Stimulated activated CD4-positive, alpha-beta T cell treated with anti-CD3 and anti-CD28 coated beads, TNF-alpha, amount 100 ng/mL, for 1 hour (primary cell): ENCODE measurements at regions not wholly inside any gene's neighbourhood (a gene's known extent, or its start where the extent isn't known, plus 50 kb on each side); places are given as distances from the start of the nearest gene placed in this dataset.

Source experiments
- DNase-seq, 3 donors: peaks; one replicate each; pipeline ENCODE4 v3.0.0-alpha.2; 2020; ENCODE audit warnings: low read depth in 3 of 3, low spot score in 1 of 3

GRCh38 chr13:40185414-40185813 lies 481.0 kb downstream of the FOXO1 start:
- no peak for DNase-seq

DNA sequence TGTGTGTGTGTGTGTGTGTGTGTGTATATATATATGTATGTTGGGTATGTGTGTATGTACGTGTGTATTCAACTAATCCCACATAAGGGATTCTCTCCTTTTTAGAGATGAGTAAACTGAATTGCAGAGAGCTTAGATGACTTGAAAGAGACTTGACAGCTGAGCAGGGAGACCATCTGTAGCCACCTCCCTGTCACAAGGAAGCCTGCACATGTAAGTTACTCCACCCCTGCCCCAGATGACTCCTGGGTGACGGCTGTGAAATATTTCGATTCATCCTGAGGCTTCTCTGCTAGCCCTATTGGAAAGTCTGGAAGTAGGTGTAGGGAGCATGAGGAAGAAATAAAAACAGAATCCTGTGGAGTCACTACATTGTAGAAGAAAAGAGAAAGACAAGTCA lies 480.4 kb downstream of the FOXO1 start:
- DNase-seq: no peak

- DNase-seq: no peak
These were observed 479.7 kb downstream of the FOXO1 start for GRCh38 chr13:40186626-40187323.

GRCh38 chr13:40187324-40187795 lies 479.1 kb downstream of the FOXO1 start:
- peak in 2 of 3 donors; percentile 54 to 61 for DNase-seq

DNA sequence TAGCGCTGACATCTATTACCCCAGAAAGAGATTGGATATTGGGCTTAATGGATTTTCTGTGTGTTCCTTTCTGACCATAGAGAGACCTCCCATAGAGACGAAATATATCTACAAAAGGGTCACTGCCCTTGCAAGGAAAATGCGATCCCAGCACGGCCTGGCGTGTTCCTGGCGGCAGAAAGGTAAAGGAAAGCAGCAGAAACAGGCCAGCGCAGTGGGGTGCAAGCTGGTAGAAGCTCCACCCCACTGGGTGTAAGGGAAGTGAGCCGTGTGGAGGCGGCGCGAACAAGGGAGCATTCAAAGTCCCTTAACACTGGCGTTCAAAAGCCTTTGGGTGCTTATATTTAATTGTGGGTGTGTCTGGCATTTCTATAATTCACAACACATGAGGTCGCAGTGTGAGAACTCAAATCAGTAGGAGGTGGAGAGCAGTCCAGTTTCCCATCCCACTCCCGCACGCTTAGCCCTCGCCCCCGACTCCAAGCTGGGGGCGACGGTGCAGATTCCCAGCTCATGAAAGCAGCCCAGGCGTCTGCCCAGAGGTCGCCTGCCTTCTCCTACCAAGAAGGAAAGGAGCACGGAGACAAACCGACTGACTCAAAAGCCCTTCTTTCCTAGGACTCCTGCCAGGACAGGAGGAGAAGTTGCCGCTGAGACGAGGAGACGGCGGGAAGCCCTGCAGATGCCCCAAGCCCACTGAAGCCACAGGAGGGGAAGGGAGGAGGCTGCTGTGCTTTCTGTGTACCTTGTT lies 478.4 kb downstream of the FOXO1 start:
- DNase-seq: no peak

- no peak for DNase-seq
These were observed 477.0 kb downstream of the FOXO1 start for GRCh38 chr13:40189426-40189825.

DNA sequence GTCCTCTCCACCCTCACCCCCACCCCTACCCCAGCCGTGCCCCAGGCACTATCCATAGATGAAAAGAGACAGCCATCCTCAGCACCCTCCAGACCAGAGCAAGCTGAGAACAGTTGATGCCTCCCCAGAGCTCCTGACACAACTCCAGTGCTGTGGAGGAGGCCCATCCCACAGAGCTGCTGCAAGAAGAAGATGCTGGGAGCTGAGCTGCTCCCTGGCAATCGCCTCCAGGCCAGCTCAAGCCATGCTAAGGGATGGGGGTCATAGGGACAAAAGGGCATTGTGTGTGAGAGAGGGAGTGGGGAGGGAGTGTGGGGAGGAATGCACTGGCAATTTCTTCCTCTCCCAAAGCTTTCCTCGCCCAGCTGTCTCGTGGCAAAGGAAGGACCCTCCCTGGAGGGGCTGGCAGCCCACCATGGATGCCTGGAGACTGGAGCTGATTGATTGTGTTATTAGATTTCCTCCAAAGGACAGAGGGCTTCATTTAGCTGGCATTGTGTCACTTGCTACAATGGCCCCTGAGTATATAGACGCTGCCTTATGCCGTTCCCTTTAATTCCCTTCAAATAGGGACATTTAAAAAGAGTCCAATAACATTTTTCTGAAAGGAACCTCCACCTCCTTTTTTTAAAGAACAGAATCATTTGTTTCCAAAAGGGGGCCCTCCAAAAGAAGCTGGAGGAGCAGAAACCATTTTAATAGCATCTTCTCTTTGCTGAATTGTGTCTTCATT lies 476.4 kb downstream of the FOXO1 start:
- DNase-seq: no peak

DNA sequence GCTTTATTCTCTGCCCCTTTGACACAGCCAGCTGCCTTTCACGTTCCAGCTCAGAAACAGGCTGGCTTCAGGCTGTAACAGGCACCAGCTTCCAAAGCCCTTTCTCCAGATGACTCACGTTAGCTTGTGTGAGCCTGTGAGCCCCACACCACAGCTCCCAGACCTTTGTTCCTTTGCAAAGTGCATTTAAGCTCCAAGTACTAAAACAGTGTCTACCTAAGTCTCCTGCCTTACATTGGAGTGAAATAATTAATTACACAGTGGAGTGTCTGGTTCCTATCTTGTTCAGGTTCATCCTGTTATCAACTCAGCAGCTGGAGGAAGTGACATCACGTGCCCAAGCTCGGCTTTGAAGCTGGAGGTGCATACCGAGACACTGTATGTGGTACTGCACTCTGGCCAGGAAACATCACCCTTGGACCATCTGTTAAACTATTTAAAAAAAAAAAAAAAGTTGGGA lies 475.8 kb downstream of the FOXO1 start:
- no peak for DNase-seq

- DNase-seq: no peak
These were observed 475.1 kb downstream of the FOXO1 start for GRCh38 chr13:40191186-40191980.

DNA sequence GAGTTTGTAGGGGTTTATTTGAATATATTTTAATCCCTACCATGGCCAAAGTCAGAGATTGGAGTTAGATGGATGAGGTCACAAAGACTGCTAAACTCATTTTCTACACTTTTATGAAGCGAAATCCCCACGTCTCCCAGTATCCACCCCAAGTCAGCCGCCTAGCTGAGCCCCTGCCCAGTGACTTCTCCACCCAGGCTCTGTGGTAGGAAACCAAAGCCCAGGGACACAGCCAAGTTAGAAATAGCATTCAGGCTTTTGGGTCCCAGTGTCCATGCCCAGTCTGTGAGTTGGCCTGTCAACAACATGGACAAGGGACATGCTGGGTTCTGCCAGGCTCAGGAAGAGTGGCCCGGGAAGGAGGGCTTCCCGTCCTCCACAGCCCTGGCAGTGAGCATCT lies 474.0 kb downstream of the FOXO1 start:
- no peak for DNase-seq

- no peak for DNase-seq
These were observed 473.6 kb downstream of the FOXO1 start for GRCh38 chr13:40192858-40193257.

DNA sequence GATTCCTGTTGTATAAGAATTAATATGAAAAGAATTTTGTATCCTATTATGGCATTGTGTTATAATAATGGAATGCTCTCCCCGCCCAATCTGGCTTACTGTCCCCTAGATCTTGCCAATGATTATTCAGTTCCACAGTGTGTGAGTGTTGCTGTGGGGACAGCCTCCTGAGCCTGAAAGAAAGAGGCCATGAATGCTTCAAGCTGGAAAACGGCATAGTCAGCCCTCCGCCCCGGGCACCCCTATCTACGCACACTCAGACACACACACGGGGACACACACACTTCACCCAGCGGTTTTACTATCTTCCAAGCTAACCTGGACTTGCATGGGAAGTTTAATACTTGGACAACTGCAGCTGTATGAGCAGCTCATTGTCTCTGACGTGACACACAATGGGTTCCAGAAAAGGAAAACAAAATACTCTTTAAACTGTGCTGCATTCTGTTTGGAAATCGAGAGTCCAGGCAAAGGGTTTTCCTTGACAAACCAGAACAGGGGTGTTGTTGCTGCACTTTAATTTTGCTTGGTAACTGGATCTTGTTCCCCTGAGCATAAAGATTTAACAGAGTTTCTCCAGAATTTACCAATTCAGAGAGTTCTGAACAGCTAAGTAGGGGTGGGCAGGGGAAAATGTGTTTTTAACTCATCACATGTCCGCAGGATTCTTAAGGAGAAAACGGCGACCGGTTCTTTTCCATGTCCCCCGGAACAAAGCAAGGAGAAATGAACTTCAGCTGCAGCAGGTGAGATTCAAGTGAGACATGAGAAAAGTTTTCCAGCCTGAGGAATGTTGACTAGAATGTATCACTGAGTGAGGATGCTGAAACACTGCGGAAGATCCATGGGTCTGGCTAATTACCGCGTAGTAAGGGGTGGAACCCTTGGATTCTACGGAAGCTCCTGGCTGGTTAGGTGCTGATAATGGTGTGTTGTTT lies 472.9 kb downstream of the FOXO1 start:
- DNase-seq: no peak

DNA sequence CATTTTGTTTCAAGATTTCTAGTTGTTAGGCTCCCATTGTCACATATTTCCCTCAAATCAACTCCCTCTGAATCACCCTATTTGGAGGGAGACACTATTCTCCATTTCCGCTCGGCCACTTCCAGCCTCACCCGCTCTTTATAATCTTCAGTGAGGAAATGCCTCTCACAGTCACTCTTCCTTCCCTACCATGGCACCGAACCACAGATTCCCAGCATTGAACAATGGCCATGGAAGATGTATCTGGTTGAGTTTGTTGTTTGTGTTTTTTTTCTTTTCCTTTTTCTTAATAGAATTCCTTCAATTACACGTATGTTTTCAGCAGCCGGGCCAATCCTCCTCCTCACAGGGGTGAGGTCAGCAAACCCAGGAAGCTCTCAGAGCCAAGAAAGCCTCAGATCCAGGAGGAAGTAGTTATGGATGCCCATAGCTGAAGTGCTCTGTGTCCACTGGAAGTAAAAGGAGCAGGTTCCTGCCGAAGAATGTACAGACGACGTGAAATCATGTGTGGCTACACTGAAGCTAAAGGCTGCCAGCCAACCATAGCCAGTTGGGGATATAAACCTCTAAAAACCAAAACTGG lies 472.1 kb downstream of the FOXO1 start:
- DNase-seq: no peak

- DNase-seq: no peak
These were observed 469.4 kb downstream of the FOXO1 start for GRCh38 chr13:40197049-40197448.

DNA sequence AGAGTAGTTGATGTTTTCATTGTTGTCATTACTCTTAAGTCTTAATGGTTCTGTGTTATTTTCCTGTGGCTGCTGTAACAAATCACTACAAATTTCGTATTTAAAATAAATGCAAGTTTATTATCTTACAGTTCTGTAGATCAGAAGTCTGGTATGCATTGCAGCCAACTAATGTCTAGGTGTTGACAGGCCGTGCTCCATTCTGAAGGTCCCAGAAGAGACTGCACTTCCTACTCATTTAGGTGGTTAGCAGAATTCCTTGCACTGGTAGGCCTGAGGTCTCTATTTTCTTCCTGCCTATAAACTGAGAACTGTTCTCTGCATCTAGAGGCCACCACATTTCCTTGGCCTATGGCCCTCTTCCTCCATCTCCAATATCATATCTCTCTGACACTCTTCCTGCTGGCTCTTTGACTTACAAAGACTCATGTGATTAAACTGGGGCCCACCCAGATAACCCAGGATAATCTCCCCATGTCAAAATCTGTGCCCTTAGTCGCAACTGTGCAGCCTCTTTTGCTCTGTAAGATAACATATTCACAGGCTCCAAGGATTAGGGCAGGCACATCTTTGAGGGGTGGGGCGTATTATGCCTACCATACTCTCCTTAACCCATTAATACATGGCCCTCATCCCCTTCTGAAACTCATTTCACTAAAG lies 468.4 kb downstream of the FOXO1 start:
- DNase-seq: no peak

DNA sequence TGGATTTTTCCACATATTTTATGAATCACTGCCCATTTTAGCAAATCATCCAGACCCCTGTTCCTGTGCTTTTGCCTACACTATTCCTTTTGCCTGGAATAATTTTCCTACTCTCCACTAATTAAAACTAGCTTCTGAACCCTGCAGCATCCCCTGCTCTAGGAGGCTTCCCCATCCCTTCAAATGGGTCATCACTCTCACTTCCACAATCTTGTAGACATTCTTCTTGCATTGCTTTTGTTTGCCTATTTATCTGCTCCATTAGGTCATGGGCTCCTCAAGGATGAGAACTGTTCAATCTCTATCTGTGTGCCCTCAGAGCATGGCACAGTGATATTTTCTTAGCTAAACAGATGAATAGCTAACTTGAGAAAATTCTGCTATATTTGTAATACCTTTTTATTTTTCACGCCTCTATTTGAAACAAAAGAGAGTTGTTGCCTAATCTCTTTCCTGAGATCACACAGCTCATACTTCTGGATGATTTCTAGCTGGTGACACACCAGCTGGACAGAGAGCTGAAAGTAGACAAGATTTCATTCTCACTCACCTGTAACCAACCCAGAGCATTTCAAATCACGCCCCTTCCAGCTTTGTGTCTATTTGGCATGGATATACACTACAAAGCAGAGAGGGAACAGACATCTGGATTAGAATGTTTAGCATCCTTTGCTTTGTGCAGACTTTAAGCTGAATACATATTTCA lies 466.0 kb downstream of the FOXO1 start:
- no peak for DNase-seq

DNA sequence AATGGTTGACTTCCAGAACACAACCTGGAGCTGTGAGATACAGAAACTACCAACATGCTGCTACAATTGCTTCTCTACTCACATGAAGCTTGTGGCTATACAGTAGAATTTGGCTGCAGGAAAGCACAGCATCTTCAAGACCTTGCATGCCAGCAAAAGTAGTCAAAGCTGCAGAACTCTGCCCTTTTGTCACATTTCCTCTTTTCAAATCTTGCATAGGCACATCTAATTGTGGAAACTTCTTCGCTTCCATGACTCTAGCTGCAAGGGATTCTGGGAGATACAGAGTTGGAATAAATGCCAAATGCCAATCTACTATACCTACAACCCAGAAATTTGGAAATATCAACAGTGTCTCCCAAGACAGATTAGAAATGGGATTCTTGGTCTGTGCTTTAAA lies 462.2 kb downstream of the FOXO1 start:
- no peak for DNase-seq

- DNase-seq: no peak
These were observed 460.6 kb downstream of the FOXO1 start for GRCh38 chr13:40205771-40206240.
